ENCODE measurements at regions not wholly inside any gene's neighbourhood (a gene's known extent, or its start where the extent isn't known, plus 50 kb on each side); places are given as distances from the start of the nearest gene placed in this dataset.

- Histone ChIP-seq H3K9me3 (ENCODE audit: control insufficient read depth, low read length) (no peaks in the 10 kb centered on the region), H3K36me3 (ENCODE audit: control insufficient read depth, insufficient read depth, low read length) (no peaks in the 10 kb centered on the region), H3K27ac (ENCODE audit: low read depth, low read length) (no peak overlapping the region), H3K9ac (ENCODE audit: extremely low read depth, low read length, poor library complexity, severe bottlenecking) (no peak overlapping the region), H3K4me1 (ENCODE audit: control insufficient read depth, insufficient read depth, low read length) (no peaks in the 10 kb centered on the region), H3K4me3 (ENCODE audit: low read length) (no peak overlapping the region), H3K27me3 (ENCODE audit: control insufficient read depth, insufficient read depth, low read length, poor library complexity, severe bottlenecking) (no peaks in the 10 kb centered on the region)
- Mint-ChIP-seq H3K4me1 (no peaks in the 10 kb centered on the region), H3K27ac (no peak overlapping the region), H3K9me3 (peaks cover 36% of the 10 kb centered on the region), H3K27me3 (ENCODE audit: insufficient read depth) (no peaks in the 10 kb centered on the region), H3K4me3 (no peak overlapping the region), H3K36me3 (ENCODE audit: low read depth) (peaks cover 3% of the 10 kb centered on the region)
- no peak for TF ChIP-seq CTCF (conservative IDR thresholded peaks at IDR 0.05)
- DNase-seq, result no peak
- 94 to 100% methylated on average over 2 to 44 of the region's 46 CpGs for WGBS, 2 experiments (ENCODE audit: insufficient coverage in 1 of 2, insufficient read length in 1 of 2)
Measured at GRCh38 chrX:84933956-84934556, 69.6 kb upstream of the APOOL start.
